IMR-90 (cell line): ENCODE measurements at regions not wholly inside any gene's neighbourhood (a gene's known extent, or its start where the extent isn't known, plus 50 kb on each side); places are given as distances from the start of the nearest gene placed in this dataset.

ENCODE experiments used
- ATAC-seq: fragments of 200-7000 bp; cut with Tn5 transposase; 2 replicates; pipeline ENCODE4 v1.9.1; 2020; ENCODE audit warnings: low read depth, mild to moderate bottlenecking, moderate library complexity
- BruUV-seq: library from RNA; stranded (reverse); fragments of 400-500 nt; replicated peaks from 2 replicates; lab custom pipeline; 2021; lab: Mats Ljungman, UMichigan
- CTCF ChIA-PET: fragments of 300-600 bp; formaldehyde crosslinking; extraction: SDS; loops from one replicate; lab custom pipeline; 2021; ENCODE audit warnings: antibody characterized with exemption; lab: Yijun Ruan, JAX
- POLR2A ChIA-PET: fragments of 300-600 bp; sonication (Branson Sonifier 250); formaldehyde crosslinking; loops from one replicate; lab custom pipeline; 2022; ENCODE audit warnings: antibody characterized with exemption; ENCODE audit not compliant: unreplicated experiment; lab: Charles Lee
- DNase-seq: peaks from one replicate; pipeline ENCODE4 v3.0.0; 2013
- H2AFZ ChIP-seq: replicated peaks from 2 replicates; pipeline ENCODE3; 2013; ENCODE audit warnings: low read length, mild to moderate bottlenecking; ENCODE audit not compliant: poor library complexity
- H2AK5ac ChIP-seq: 2 replicates; pipeline ENCODE4 v1.6.1; 2013; ENCODE audit warnings: low read depth, low read length, inconsistent platforms
- H2AK9ac ChIP-seq: replicated peaks from 2 replicates; pipeline ENCODE3; 2013; ENCODE audit warnings: mild to moderate bottlenecking, low read depth, low read length, moderate library complexity; ENCODE audit not compliant: poor library complexity
- H2BK120ac ChIP-seq: 2 replicates; pipeline ENCODE4 v1.6.1; 2013; ENCODE audit warnings: low read depth, low read length, inconsistent platforms
- H2BK15ac ChIP-seq: 3 replicates; pipeline ENCODE4 v1.6.1; 2013; ENCODE audit warnings: low read depth, low read length, inconsistent platforms
- H2BK20ac ChIP-seq: 2 replicates; pipeline ENCODE4 v1.6.1; 2013; ENCODE audit warnings: low read depth, mild to moderate bottlenecking, inconsistent platforms, low read length, moderate library complexity
- H2BK5ac ChIP-seq: 2 replicates; pipeline ENCODE4 v1.6.1; 2013; ENCODE audit warnings: mild to moderate bottlenecking, low read depth, low read length, inconsistent platforms; ENCODE audit not compliant: poor library complexity, severe bottlenecking
- H3K14ac ChIP-seq: replicated peaks from 2 replicates; pipeline ENCODE4 v1.6.1; 2013; ENCODE audit warnings: low read depth, low read length, inconsistent platforms
- H3K18ac ChIP-seq: 2 replicates; pipeline ENCODE4 v1.6.1; 2013; ENCODE audit warnings: low read depth, low read length, control low read depth
- H3K23ac ChIP-seq: 2 replicates; pipeline ENCODE4 v1.6.1; 2013; ENCODE audit warnings: low read depth, low read length, inconsistent platforms
- H3K27ac ChIP-seq: 2 replicates; pipeline ENCODE4 v1.5.1; 2013; ENCODE audit warnings: mild to moderate bottlenecking, control low read depth, low read length; ENCODE audit not compliant: insufficient read depth
- H3K27me3 ChIP-seq: 2 replicates; pipeline ENCODE4 v1.6.1; 2013; ENCODE audit warnings: low read length; ENCODE audit not compliant: control insufficient read depth, insufficient read depth
- H3K36me3 ChIP-seq: 2 replicates; pipeline ENCODE4 v1.6.1; 2013; ENCODE audit warnings: low read length, mixed read lengths; ENCODE audit not compliant: control insufficient read depth, insufficient read depth
- H3K4ac ChIP-seq: 2 replicates; pipeline ENCODE4 v1.6.1; 2013; ENCODE audit warnings: low read depth, low read length, inconsistent platforms
- H3K4me1 ChIP-seq: 2 replicates; pipeline ENCODE4 v1.6.1; 2013; ENCODE audit warnings: low read length, mixed read lengths; ENCODE audit not compliant: control insufficient read depth, insufficient read depth
- H3K4me2 ChIP-seq: 2 replicates; pipeline ENCODE4 v1.6.1; 2013; ENCODE audit warnings: low read depth, mild to moderate bottlenecking, control low read depth, low read length, moderate library complexity
- H3K4me3 ChIP-seq: 2 replicates; pipeline ENCODE4 v1.5.1; 2013; ENCODE audit warnings: low read depth, mild to moderate bottlenecking, control low read depth, low read length, moderate library complexity; ENCODE audit not compliant: insufficient read depth
- H3K56ac ChIP-seq: 2 replicates; pipeline ENCODE4 v1.6.1; 2013; ENCODE audit warnings: low read length, inconsistent platforms; ENCODE audit not compliant: insufficient read depth; ENCODE audit errors: extremely low read depth
- H3K79me1 ChIP-seq, 2 experiments: 2 replicates each; pipeline ENCODE4 v1.6.1; 2013; ENCODE audit warnings: low read length in 2 of 2, inconsistent platforms in 1 of 2, low read depth in 1 of 2
- H3K9ac ChIP-seq: 2 replicates; pipeline ENCODE4 v1.6.1; 2013; ENCODE audit warnings: low read depth, low read length, control low read depth
- H3K9me1 ChIP-seq: 2 replicates; pipeline ENCODE4 v1.6.1; 2013; ENCODE audit warnings: low read length, inconsistent platforms; ENCODE audit not compliant: insufficient read depth
- H3K9me3 ChIP-seq: 2 replicates; pipeline ENCODE4 v1.6.1; 2013; ENCODE audit warnings: low read length; ENCODE audit not compliant: control insufficient read depth, insufficient read depth
- H4K20me1 ChIP-seq: 2 replicates; pipeline ENCODE4 v1.6.1; 2013; ENCODE audit warnings: low read length, inconsistent platforms; ENCODE audit not compliant: insufficient read depth
- H4K5ac ChIP-seq: 2 replicates; pipeline ENCODE4 v1.6.1; 2013; ENCODE audit warnings: mild to moderate bottlenecking, low read depth, low read length, control low read depth
- H4K8ac ChIP-seq, 2 experiments: 2 replicates each; pipeline ENCODE4 v1.6.1; 2013; ENCODE audit warnings: low read depth in 2 of 2, low read length in 2 of 2, control low read depth in 1 of 2, inconsistent platforms in 1 of 2
- H4K91ac ChIP-seq: 2 replicates; pipeline ENCODE4 v1.6.1; 2013; ENCODE audit warnings: low read depth, low read length, inconsistent platforms; ENCODE audit not compliant: insufficient read depth
- BHLHE40 ChIP-seq: fragments of 150-350 bp; IDR thresholded peaks from 2 replicates; pipeline ENCODE4 v1.6.1; 2016; ENCODE audit warnings: mild to moderate bottlenecking, low read depth, low read length
- CEBPB ChIP-seq: IDR thresholded peaks from 2 replicates; pipeline ENCODE4 v1.6.1; 2012; ENCODE audit warnings: low read depth, low read length, improper control_type of control experiment
- CHD1 ChIP-seq: IDR thresholded peaks from 2 replicates; pipeline ENCODE4 v1.6.1; 2012; ENCODE audit warnings: low read depth, low read length, improper control_type of control experiment
- MAFK ChIP-seq: IDR thresholded peaks from 2 replicates; pipeline ENCODE4 v1.6.1; 2012; ENCODE audit warnings: low read depth, low read length, improper control_type of control experiment
- MAZ ChIP-seq: IDR thresholded peaks from 2 replicates; pipeline ENCODE4 v1.6.1; 2012; ENCODE audit warnings: low read depth, mild to moderate bottlenecking, low read length, improper control_type of control experiment, moderate library complexity, borderline replicate concordance
- MXI1 ChIP-seq: IDR thresholded peaks from 2 replicates; pipeline ENCODE4 v1.6.1; 2012; ENCODE audit warnings: low read depth, mild to moderate bottlenecking, low read length, moderate library complexity, borderline replicate concordance
- NFE2L2 ChIP-seq: fragments of 150-350 bp; IDR thresholded peaks from 2 replicates; pipeline ENCODE4 v1.6.1; 2016; ENCODE audit warnings: low read depth, mild to moderate bottlenecking, low read length
- POLR2A ChIP-seq: IDR thresholded peaks from 2 replicates; pipeline ENCODE4 v1.6.1; 2012; ENCODE audit warnings: mild to moderate bottlenecking, low read depth, low read length
- RAD21 ChIP-seq: IDR thresholded peaks from 2 replicates; pipeline ENCODE4 v1.6.1; 2012; ENCODE audit warnings: low read length, improper control_type of control experiment
- RCOR1 ChIP-seq: IDR thresholded peaks from 2 replicates; pipeline ENCODE4 v1.6.1; 2012; ENCODE audit warnings: mild to moderate bottlenecking, low read length, improper control_type of control experiment; ENCODE audit not compliant: insufficient replicate concordance
- RFX5 ChIP-seq: IDR thresholded peaks from 2 replicates; pipeline ENCODE4 v1.8.0; 2012; ENCODE audit warnings: low read depth, mild to moderate bottlenecking, low read length, moderate library complexity
- SMC3 ChIP-seq: fragments of 150-350 bp; IDR thresholded peaks from 2 replicates; pipeline ENCODE4 v1.6.1; 2016; ENCODE audit warnings: low read depth, mild to moderate bottlenecking, antibody characterized with exemption, low read length, moderate library complexity
- WGBS, 2 experiments: methylation state at CpG; one replicate each; pipeline versions ENCODE4 v1.1.5 to v1.1.7; 2013; ENCODE audit warnings: missing lambda C conversion rate in 2 of 2; ENCODE audit not compliant: insufficient read length in 1 of 2; ENCODE audit errors: extremely low coverage in 2 of 2; 5-methylcytosine and 5-hydroxymethylcytosine counted together
- dilution Hi-C: fragments of 300-500 bp; cut with HindIII; formaldehyde crosslinking; loops from one replicate; pipeline ENCODE4 v1.14.3; 2018; ENCODE audit warnings: low sequenced_read_pairs; ENCODE audit not compliant: unreplicated experiment
- in situ Hi-C: fragments of 300-500 bp; cut with MboI; formaldehyde crosslinking; loops from 3 replicates; pipeline ENCODE4 v1.14.3; 2019; ENCODE audit warnings: low sequenced_read_pairs, inconsistent platforms, mixed read lengths
- intact Hi-C: fragments of 100-400 bp; cut with micrococcal nuclease; formaldehyde crosslinking; loops from 2 replicates; pipeline ENCODE4 v1.10.0; 2022
- TF ChIP-seq, protein P1 (sequence below): fragments of 150-350 bp; IDR thresholded peaks from 2 replicates; pipeline ENCODE4 v1.6.1; 2016; ENCODE audit warnings: low read depth, mild to moderate bottlenecking, low read length, moderate library complexity, borderline replicate concordance
- TF ChIP-seq, protein P2 (sequence below): conservative IDR thresholded peaks from 2 replicates; pipeline ENCODE4 v1.5.1; 2012; ENCODE audit warnings: mild to moderate bottlenecking, low read depth, low read length, improper control_type of control experiment
- TF ChIP-seq, protein P3 (sequence below): fragments of 150-350 bp; IDR thresholded peaks from 2 replicates; pipeline ENCODE4 v1.6.1; 2017; ENCODE audit warnings: mild to moderate bottlenecking, antibody characterized with exemption, low read length, low read depth

DNA sequence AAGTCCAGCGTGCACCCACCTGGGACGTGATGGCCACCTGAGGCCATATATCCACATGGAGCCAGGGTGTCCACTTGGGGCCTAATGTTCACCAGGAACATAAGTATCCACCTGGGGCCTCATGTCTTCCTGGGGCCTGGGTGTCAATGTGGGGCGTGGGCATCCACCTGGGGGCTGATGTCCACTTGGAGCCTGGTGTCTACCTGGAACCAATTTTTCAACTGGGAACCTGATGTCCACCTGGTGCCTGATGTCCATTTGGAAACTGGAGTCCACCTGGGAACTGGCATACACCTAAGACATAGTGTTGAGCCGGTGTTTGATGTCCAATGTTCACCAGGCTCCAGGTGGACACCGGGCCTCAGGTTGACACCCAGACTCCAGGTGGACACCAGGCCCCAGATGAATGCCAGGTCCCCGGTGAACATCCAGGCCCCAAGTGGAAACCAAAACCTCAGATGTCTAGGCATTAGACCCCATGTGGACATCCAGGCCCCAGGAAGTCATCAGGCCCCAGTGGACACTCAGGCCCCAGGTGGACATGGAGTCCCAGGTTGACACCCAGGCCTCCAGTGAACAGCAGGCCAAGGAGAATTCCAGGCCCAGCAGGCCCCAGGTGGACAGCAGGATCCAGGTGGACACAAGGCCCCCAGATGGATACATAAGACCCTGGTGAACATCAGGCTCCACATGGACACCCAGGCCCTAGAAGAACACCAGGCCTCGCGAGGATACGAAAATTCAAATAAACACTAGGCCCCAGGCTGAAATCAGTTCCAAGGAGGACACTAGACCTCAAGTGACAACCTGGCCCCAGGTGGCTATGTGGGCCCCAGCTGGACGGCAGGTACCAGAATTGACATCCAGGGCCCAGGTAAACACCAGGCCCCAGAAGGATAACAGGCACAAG, 56.0 kb upstream of the SEPTIN5 start:
- H2BK120ac ChIP-seq, result no peak overlapping the region
- H4K20me1 ChIP-seq, result no peaks in the 10 kb centered on the region
- ChIA-PET POLR2A (no interaction called here), CTCF (no interaction called here)
- no peak overlapping the region for H2AK5ac ChIP-seq
- H2BK5ac ChIP-seq, result no peak overlapping the region
- no peak overlapping the region for H3K23ac ChIP-seq
- no peak overlapping the region for H3K9ac ChIP-seq
- H3K9me1 ChIP-seq, result 0 out of 2 replicates have a peak, but pooled peaks cover 1% of the 10 kb centered on the region
- 90% methylated on average over 4 of the region's 10 CpGs; no CpG with 5 or more reads in 1 of the 2 experiments for WGBS, 2 experiments
- H4K91ac ChIP-seq, result no peak overlapping the region
- H3K4ac ChIP-seq, result no peak overlapping the region
- dilution Hi-C loops (no loop called here), in situ Hi-C loops (no loop called here), intact Hi-C loops (no loop called here)
- ATAC-seq (no peak), DNase-seq (no peak)
- H3K56ac ChIP-seq, result no peak overlapping the region
- no peak overlapping the region for H2AK9ac ChIP-seq
- H4K5ac ChIP-seq, result no peak overlapping the region
- peak overlapping the region; percentile 24 for H2AFZ ChIP-seq
- H3K14ac ChIP-seq, result no peak overlapping the region
- no peak overlapping the region for H3K18ac ChIP-seq
- no peak overlapping the region for H3K4me2 ChIP-seq
- H4K8ac ChIP-seq, result no peak overlapping the region
- H2BK20ac ChIP-seq, result no peak overlapping the region
- no TSS peak for BruUV-seq
- no peaks in the 10 kb centered on the region; the same call in none of the 2 replicates for H3K27me3 ChIP-seq
- H3K4me3 ChIP-seq, result no peak overlapping the region
- peaks cover 1% of the 10 kb centered on the region for H3K4me1 ChIP-seq
- H3K79me1 ChIP-seq, result no peaks in the 10 kb centered on the region
- no peak overlapping the region for H3K27ac ChIP-seq
- H2BK15ac ChIP-seq, result no peak overlapping the region
- no peaks in the 10 kb centered on the region for H3K9me3 ChIP-seq
- no peaks in the 10 kb centered on the region for H3K36me3 ChIP-seq
- TF ChIP-seq NFE2L2 (no peak), POLR2A (no peak), RFX5 (no peak), RAD21 (no peak), MXI1 (no peak), SMC3 (no peak), MAFK (no peak), CHD1 (no peak), MAZ (no peak), RCOR1 (no peak), BHLHE40 (no peak), CEBPB (no peak)
- TF ChIP-seq, protein P1, sequence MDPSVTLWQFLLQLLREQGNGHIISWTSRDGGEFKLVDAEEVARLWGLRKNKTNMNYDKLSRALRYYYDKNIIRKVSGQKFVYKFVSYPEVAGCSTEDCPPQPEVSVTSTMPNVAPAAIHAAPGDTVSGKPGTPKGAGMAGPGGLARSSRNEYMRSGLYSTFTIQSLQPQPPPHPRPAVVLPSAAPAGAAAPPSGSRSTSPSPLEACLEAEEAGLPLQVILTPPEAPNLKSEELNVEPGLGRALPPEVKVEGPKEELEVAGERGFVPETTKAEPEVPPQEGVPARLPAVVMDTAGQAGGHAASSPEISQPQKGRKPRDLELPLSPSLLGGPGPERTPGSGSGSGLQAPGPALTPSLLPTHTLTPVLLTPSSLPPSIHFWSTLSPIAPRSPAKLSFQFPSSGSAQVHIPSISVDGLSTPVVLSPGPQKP, result no peak
- TF ChIP-seq, protein P2, sequence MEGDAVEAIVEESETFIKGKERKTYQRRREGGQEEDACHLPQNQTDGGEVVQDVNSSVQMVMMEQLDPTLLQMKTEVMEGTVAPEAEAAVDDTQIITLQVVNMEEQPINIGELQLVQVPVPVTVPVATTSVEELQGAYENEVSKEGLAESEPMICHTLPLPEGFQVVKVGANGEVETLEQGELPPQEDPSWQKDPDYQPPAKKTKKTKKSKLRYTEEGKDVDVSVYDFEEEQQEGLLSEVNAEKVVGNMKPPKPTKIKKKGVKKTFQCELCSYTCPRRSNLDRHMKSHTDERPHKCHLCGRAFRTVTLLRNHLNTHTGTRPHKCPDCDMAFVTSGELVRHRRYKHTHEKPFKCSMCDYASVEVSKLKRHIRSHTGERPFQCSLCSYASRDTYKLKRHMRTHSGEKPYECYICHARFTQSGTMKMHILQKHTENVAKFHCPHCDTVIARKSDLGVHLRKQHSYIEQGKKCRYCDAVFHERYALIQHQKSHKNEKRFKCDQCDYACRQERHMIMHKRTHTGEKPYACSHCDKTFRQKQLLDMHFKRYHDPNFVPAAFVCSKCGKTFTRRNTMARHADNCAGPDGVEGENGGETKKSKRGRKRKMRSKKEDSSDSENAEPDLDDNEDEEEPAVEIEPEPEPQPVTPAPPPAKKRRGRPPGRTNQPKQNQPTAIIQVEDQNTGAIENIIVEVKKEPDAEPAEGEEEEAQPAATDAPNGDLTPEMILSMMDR, result no peak
- TF ChIP-seq, protein P3, sequence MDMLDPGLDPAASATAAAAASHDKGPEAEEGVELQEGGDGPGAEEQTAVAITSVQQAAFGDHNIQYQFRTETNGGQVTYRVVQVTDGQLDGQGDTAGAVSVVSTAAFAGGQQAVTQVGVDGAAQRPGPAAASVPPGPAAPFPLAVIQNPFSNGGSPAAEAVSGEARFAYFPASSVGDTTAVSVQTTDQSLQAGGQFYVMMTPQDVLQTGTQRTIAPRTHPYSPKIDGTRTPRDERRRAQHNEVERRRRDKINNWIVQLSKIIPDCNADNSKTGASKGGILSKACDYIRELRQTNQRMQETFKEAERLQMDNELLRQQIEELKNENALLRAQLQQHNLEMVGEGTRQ, result no peak
